Neuronal stem cell (in vitro differentiated cells): ENCODE measurements at regions not wholly inside any gene's neighbourhood (a gene's known extent, or its start where the extent isn't known, plus 50 kb on each side); places are given as distances from the start of the nearest gene placed in this dataset.

Experiments used
- DNase-seq: peaks from one replicate; pipeline ENCODE4 v3.0.0-alpha.2; 2013; ENCODE audit warnings: low spot score
- H2AFZ ChIP-seq: one replicate; pipeline ENCODE4 v1.6.1; 2013; ENCODE audit warnings: mild to moderate bottlenecking, low read length, inconsistent platforms
- H2AK5ac ChIP-seq: 2 replicates; pipeline ENCODE4 v1.6.1; 2013; ENCODE audit warnings: low read depth, mild to moderate bottlenecking, inconsistent platforms, low read length, moderate library complexity, mixed read lengths
- H2BK120ac ChIP-seq: 2 replicates; pipeline ENCODE4 v1.6.1; 2013; ENCODE audit warnings: low read depth, mild to moderate bottlenecking, inconsistent platforms, low read length, moderate library complexity, mixed read lengths
- H2BK12ac ChIP-seq: one replicate; pipeline ENCODE4 v1.6.1; 2013; ENCODE audit warnings: low read length, inconsistent platforms
- H2BK15ac ChIP-seq: 2 replicates; pipeline ENCODE4 v1.6.1; 2013; ENCODE audit warnings: mild to moderate bottlenecking, low read length, inconsistent platforms, mixed read lengths
- H2BK5ac ChIP-seq: one replicate; pipeline ENCODE4 v1.6.1; 2013; ENCODE audit warnings: inconsistent platforms, mild to moderate bottlenecking, low read length, moderate library complexity
- H3K14ac ChIP-seq: one replicate; pipeline ENCODE4 v1.6.1; 2013; ENCODE audit warnings: low read length, inconsistent platforms
- H3K18ac ChIP-seq: 2 replicates; pipeline ENCODE4 v1.6.1; 2013; ENCODE audit warnings: low read length, inconsistent platforms
- H3K23ac ChIP-seq: 2 replicates; pipeline ENCODE4 v1.6.1; 2013; ENCODE audit warnings: low read depth, mild to moderate bottlenecking, mixed read lengths, low read length, inconsistent platforms; ENCODE audit not compliant: poor library complexity
- H3K27ac ChIP-seq: replicated peaks from 3 replicates; pipeline ENCODE4 v1.5.1; 2013; ENCODE audit warnings: low read length, inconsistent platforms
- H3K27me3 ChIP-seq, 3 experiments: 2 replicates each; pipeline ENCODE4 v1.6.1; 2013; ENCODE audit warnings: low read length in 3 of 3, mild to moderate bottlenecking in 2 of 3, inconsistent platforms in 1 of 3, low read depth in 1 of 3, mixed read lengths in 1 of 3, moderate library complexity in 1 of 3; ENCODE audit not compliant: control insufficient read depth in 3 of 3, insufficient read depth in 3 of 3
- H3K36me3 ChIP-seq, 2 donors: replicated peaks in 1 of 2; 2 replicates each; pipeline ENCODE4 v1.6.1; 2013; ENCODE audit warnings: low read length in 2 of 2; ENCODE audit not compliant: control insufficient read depth in 2 of 2, insufficient read depth in 2 of 2
- H3K4ac ChIP-seq: 2 replicates; pipeline ENCODE4 v1.6.1; 2013; ENCODE audit warnings: inconsistent platforms, mild to moderate bottlenecking, low read length, moderate library complexity
- H3K4me1 ChIP-seq, 2 donors: 1 replicate in 1 of 2; 2 replicates in 1 of 2; pipeline ENCODE4 v1.6.1; 2013; ENCODE audit warnings: low read length in 2 of 2, low read depth in 1 of 2; ENCODE audit not compliant: control insufficient read depth in 2 of 2, insufficient read depth in 1 of 2
- H3K4me2 ChIP-seq: one replicate; pipeline ENCODE4 v1.6.1; 2013; ENCODE audit warnings: mild to moderate bottlenecking, low read length, inconsistent platforms; ENCODE audit not compliant: insufficient read depth, poor library complexity, severe bottlenecking
- H3K4me3 ChIP-seq, 2 donors: 2 replicates each; pipeline ENCODE4 v1.5.1; 2013; ENCODE audit warnings: low read length in 2 of 2, mild to moderate bottlenecking in 2 of 2, inconsistent platforms in 1 of 2, moderate library complexity in 1 of 2
- H3K79me1 ChIP-seq: one replicate; pipeline ENCODE4 v1.6.1; 2013; ENCODE audit warnings: low read depth, mild to moderate bottlenecking, inconsistent platforms, low read length, moderate library complexity
- H3K9ac ChIP-seq: one replicate; pipeline ENCODE4 v1.6.1; 2013; ENCODE audit warnings: mild to moderate bottlenecking, low read depth, low read length, inconsistent platforms; ENCODE audit not compliant: poor library complexity
- H3K9me3 ChIP-seq, 2 donors: replicated peaks in 1 of 2; 2 replicates each; pipeline versions ENCODE3 to v1.6.1; 2013; ENCODE audit warnings: low read length in 2 of 2, mild to moderate bottlenecking in 2 of 2, inconsistent platforms in 1 of 2, low read depth in 1 of 2, mixed read lengths in 1 of 2, moderate library complexity in 1 of 2; ENCODE audit not compliant: control insufficient read depth in 2 of 2, insufficient read depth in 1 of 2
- H4K8ac ChIP-seq: one replicate; pipeline ENCODE4 v1.6.1; 2013; ENCODE audit warnings: low read depth, mild to moderate bottlenecking, inconsistent platforms, low read length, moderate library complexity
- H4K91ac ChIP-seq: one replicate; pipeline ENCODE4 v1.6.1; 2013; ENCODE audit warnings: low read length, low read depth, mild to moderate bottlenecking, inconsistent platforms; ENCODE audit not compliant: poor library complexity
- WGBS, 2 donors: extraction: QIAGEN DNeasy Blood & Tissue Kit; methylation state at CpG; one replicate each; pipeline ENCODE4 v1.1.7; 2013; ENCODE audit warnings: missing lambda C conversion rate in 2 of 2, mixed read lengths in 1 of 2; ENCODE audit not compliant: insufficient read length in 2 of 2, insufficient replicate concordance in 1 of 2; ENCODE audit errors: extremely low coverage in 2 of 2; 5-methylcytosine and 5-hydroxymethylcytosine counted together

DNA sequence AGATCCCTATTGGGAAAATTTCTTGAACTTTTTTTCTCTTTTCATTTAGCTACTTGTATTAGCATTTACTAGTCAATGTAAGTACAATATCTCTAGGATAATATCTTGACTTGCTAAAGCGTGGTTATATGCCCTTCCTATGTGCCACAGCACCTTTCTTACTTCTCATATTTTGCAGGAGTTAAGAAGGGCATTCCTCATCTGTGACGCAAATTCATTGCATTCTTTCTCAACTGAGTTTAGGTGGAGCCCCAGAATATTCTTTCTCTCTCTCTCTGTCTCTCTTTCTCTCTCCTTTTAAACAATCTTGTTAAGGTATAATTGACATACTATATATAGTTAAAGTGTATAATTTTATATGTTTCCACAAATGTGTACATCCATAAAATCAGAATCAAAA, 266.1 kb downstream of the RAB38 start:
- no peak overlapping the region for H3K18ac ChIP-seq
- no CpG with 5 or more reads among the region's 2 CpGs for WGBS, 2 donors
- no peak overlapping the region for H3K4me3 ChIP-seq
- no peaks in the 10 kb centered on the region for H3K9me3 ChIP-seq
- no peak overlapping the region for H2AFZ ChIP-seq
- no peaks in the 10 kb centered on the region for H3K79me1 ChIP-seq
- H3K4me2 ChIP-seq = no peak overlapping the region
- no peak overlapping the region for H2AK5ac ChIP-seq
- no peak overlapping the region for H4K8ac ChIP-seq
- no peak for DNase-seq
- no peak overlapping the region for H3K27ac ChIP-seq
- H2BK120ac ChIP-seq = no peak overlapping the region
- H4K91ac ChIP-seq = no peak overlapping the region
- no peak overlapping the region for H3K4ac ChIP-seq
- H3K36me3 ChIP-seq = no peaks in the 10 kb centered on the region
- no peak overlapping the region for H2BK12ac ChIP-seq
- H2BK15ac ChIP-seq = no peak overlapping the region
- no peaks in the 10 kb centered on the region for H3K27me3 ChIP-seq
- H2BK5ac ChIP-seq = no peak overlapping the region
- no peak overlapping the region for H3K23ac ChIP-seq
- H3K4me1 ChIP-seq = no peaks in the 10 kb centered on the region
- no peak overlapping the region for H3K14ac ChIP-seq
- H3K9ac ChIP-seq = no peak overlapping the region

DNA sequence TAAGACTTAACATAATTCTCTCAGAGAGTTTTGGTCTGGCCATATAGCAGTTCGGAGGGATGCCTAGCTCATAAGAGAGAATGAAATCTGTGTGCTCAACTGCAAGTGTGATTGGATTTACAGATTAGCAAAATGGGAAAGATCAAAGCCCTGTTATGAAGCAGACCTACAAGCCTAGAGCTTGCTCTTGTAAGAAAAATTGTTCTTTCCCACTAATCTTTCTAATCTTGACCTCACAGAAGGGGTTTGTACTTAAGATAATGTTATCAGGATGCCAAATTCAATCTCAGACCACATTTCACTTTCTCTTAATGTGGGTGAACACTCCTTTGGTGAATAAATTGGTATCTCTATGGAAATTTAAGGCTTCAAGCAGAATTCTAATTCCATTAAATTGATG, 267.2 kb downstream of the RAB38 start:
- DNase-seq = no peak
- Histone ChIP-seq H2BK5ac (no peak overlapping the region), H3K18ac (no peak overlapping the region), H2AK5ac (no peak overlapping the region), H3K9me3 (no peaks in the 10 kb centered on the region), H4K91ac (no peak overlapping the region), H2AFZ (no peak overlapping the region), H3K4me1 (no peaks in the 10 kb centered on the region), H2BK12ac (no peak overlapping the region), H3K23ac (no peak overlapping the region), H4K8ac (no peak overlapping the region), H3K79me1 (no peaks in the 10 kb centered on the region), H3K4ac (no peak overlapping the region), H3K27ac (no peak overlapping the region), H3K27me3 (no peaks in the 10 kb centered on the region), H3K36me3 (no peaks in the 10 kb centered on the region), H2BK15ac (no peak overlapping the region), H3K4me2 (no peak overlapping the region), H3K4me3 (no peak overlapping the region), H3K9ac (no peak overlapping the region), H2BK120ac (no peak overlapping the region), H3K14ac (no peak overlapping the region)
- no CpG with 5 or more reads among the region's 1 CpG for WGBS, 2 donors

DNA sequence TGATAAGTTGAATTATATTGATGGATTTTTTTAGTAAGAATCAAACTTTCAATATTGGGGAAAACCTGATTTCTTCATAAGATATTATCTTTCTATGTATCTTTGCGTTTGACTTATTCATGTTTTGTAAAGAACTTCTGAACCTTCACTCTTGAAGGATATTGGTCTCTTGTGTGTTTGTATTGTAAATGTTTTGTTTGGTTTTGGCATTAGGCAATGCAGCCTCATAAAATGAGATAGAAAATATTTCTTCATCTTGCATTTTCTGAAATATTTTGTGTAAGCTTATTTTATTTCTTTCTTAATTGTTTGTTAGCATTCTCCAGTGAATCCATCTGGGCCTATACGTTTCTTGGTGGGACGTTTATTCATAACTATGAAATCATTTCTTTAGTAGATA, 271.9 kb downstream of the RAB38 start:
- Histone ChIP-seq H3K9ac (no peak overlapping the region), H3K27ac (no peak overlapping the region), H3K27me3 (no peaks in the 10 kb centered on the region), H2AFZ (no peak overlapping the region), H3K4ac (no peak overlapping the region), H3K9me3 (no peaks in the 10 kb centered on the region), H3K4me3 (no peak overlapping the region), H2BK15ac (no peak overlapping the region), H3K23ac (no peak overlapping the region), H2BK12ac (no peak overlapping the region), H3K18ac (no peak overlapping the region), H3K79me1 (no peaks in the 10 kb centered on the region), H3K14ac (no peak overlapping the region), H2BK5ac (no peak overlapping the region), H3K4me1 (no peaks in the 10 kb centered on the region), H2BK120ac (no peak overlapping the region), H3K36me3 (no peaks in the 10 kb centered on the region), H3K4me2 (no peak overlapping the region), H4K91ac (no peak overlapping the region), H4K8ac (no peak overlapping the region), H2AK5ac (no peak overlapping the region)
- WGBS, 2 donors = no CpG with 5 or more reads among the region's 3 CpGs
- no peak for DNase-seq

DNA sequence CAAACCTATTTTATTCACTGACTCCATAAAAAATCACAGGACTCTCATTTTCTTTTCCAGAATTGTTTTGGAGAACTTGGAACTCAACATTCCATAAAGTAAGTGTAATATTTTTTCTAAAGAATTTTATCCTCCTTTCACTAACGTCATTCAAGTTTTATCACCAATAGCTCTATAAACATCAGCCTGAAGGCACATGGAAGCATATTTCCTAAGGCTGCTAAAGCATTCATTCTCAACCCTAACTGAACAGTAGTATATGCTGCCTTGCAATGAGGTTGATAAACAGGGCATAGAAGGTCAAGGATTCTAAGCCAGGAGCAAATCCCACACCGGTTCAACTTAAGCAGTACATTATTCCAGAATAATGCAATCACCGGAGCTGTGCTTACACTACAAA, 273.9 kb downstream of the RAB38 start:
- no CpG with 5 or more reads among the region's 3 CpGs for WGBS, 2 donors
- Histone ChIP-seq H3K4ac (no peak overlapping the region), H3K27ac (no peak overlapping the region), H2BK12ac (no peak overlapping the region), H3K79me1 (no peaks in the 10 kb centered on the region), H3K23ac (no peak overlapping the region), H4K91ac (no peak overlapping the region), H3K9ac (no peak overlapping the region), H3K36me3 (no peaks in the 10 kb centered on the region), H2AK5ac (no peak overlapping the region), H3K18ac (no peak overlapping the region), H3K4me2 (no peak overlapping the region), H3K14ac (no peak overlapping the region), H4K8ac (no peak overlapping the region), H2BK120ac (no peak overlapping the region), H3K27me3 (no peaks in the 10 kb centered on the region), H2BK15ac (no peak overlapping the region), H3K9me3 (no peaks in the 10 kb centered on the region), H3K4me1 (no peaks in the 10 kb centered on the region), H2AFZ (no peak overlapping the region), H3K4me3 (no peak overlapping the region), H2BK5ac (no peak overlapping the region)
- DNase-seq = no peak
